PC-3 (cell line): ENCODE measurements at regions not wholly inside any gene's neighbourhood (a gene's known extent, or its start where the extent isn't known, plus 50 kb on each side); places are given as distances from the start of the nearest gene placed in this dataset.

Experiments
- EZH2 ChIP-seq: fragments of 300-600 bp; sonication (generic); IDR thresholded peaks from one replicate; pipeline ENCODE4 v1.6.1; 2017; ENCODE audit warnings: antibody characterized with exemption, mild to moderate bottlenecking, low read length; ENCODE audit not compliant: unreplicated experiment
- TF ChIP-seq, protein P1 (sequence below): fragments of 300-600 bp; sonication (generic); conservative IDR thresholded peaks from 2 replicates; pipeline ENCODE4 v1.5.1; 2017; ENCODE audit warnings: antibody characterized with exemption, low read depth, mild to moderate bottlenecking, low read length

- TF ChIP-seq, protein P1, sequence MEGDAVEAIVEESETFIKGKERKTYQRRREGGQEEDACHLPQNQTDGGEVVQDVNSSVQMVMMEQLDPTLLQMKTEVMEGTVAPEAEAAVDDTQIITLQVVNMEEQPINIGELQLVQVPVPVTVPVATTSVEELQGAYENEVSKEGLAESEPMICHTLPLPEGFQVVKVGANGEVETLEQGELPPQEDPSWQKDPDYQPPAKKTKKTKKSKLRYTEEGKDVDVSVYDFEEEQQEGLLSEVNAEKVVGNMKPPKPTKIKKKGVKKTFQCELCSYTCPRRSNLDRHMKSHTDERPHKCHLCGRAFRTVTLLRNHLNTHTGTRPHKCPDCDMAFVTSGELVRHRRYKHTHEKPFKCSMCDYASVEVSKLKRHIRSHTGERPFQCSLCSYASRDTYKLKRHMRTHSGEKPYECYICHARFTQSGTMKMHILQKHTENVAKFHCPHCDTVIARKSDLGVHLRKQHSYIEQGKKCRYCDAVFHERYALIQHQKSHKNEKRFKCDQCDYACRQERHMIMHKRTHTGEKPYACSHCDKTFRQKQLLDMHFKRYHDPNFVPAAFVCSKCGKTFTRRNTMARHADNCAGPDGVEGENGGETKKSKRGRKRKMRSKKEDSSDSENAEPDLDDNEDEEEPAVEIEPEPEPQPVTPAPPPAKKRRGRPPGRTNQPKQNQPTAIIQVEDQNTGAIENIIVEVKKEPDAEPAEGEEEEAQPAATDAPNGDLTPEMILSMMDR: no peak
- TF ChIP-seq EZH2: no peak
Measured at GRCh38 chr5:29993286-29993685, 1200.2 kb upstream of the CDH6 start.
